ENCODE measurements at regions not wholly inside any gene's neighbourhood (a gene's known extent, or its start where the extent isn't known, plus 50 kb on each side); places are given as distances from the start of the nearest gene placed in this dataset.

- TF ChIP-seq, protein P1, sequence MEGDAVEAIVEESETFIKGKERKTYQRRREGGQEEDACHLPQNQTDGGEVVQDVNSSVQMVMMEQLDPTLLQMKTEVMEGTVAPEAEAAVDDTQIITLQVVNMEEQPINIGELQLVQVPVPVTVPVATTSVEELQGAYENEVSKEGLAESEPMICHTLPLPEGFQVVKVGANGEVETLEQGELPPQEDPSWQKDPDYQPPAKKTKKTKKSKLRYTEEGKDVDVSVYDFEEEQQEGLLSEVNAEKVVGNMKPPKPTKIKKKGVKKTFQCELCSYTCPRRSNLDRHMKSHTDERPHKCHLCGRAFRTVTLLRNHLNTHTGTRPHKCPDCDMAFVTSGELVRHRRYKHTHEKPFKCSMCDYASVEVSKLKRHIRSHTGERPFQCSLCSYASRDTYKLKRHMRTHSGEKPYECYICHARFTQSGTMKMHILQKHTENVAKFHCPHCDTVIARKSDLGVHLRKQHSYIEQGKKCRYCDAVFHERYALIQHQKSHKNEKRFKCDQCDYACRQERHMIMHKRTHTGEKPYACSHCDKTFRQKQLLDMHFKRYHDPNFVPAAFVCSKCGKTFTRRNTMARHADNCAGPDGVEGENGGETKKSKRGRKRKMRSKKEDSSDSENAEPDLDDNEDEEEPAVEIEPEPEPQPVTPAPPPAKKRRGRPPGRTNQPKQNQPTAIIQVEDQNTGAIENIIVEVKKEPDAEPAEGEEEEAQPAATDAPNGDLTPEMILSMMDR (conservative IDR thresholded peaks at IDR 0.05 in 1 of 2, IDR thresholded peaks at IDR 0.05 in 1 of 2; ENCODE audit: low read depth in 1 of 2, low read length in 2 of 2): no peak
- TF ChIP-seq EZH2 (IDR thresholded peaks at IDR 0.05; ENCODE audit: low read length, missing control alignments): no peak
Observed at GRCh38 chr5:81817086-81817485, 66.2 kb upstream of the SSBP2 start.
